HTR-8/SVneo (cell line): ENCODE measurements at regions not wholly inside any gene's neighbourhood (a gene's known extent, or its start where the extent isn't known, plus 50 kb on each side); places are given as distances from the start of the nearest gene placed in this dataset.

Experiments used
- DNase-seq: peaks from one replicate; pipeline ENCODE4 v3.0.0; 2011; ENCODE audit warnings: low spot score, mixed read lengths; ENCODE audit not compliant: insufficient read length
- FAIRE-seq: peaks from 2 replicates; lab custom pipeline; 2011; peaks lifted over from hg19 to GRCh38; lab: Jason Lieb, UNC

GRCh38 chr6:109315341-109316110 is 66.7 kb downstream of the CD164 start:
- FAIRE-seq, result no peak
- DNase-seq, result no peak

- no peak for FAIRE-seq
- DNase-seq, result no peak
These were observed 68.0 kb downstream of the CD164 start for GRCh38 chr6:109314313-109314712.

- no peak for DNase-seq
- FAIRE-seq, result no peak
These were observed 69.1 kb downstream of the CD164 start for GRCh38 chr6:109313139-109313538.

GRCh38 chr6:109311471-109311870 is 70.8 kb downstream of the CD164 start:
- DNase-seq (no peak), FAIRE-seq (no peak)

DNA sequence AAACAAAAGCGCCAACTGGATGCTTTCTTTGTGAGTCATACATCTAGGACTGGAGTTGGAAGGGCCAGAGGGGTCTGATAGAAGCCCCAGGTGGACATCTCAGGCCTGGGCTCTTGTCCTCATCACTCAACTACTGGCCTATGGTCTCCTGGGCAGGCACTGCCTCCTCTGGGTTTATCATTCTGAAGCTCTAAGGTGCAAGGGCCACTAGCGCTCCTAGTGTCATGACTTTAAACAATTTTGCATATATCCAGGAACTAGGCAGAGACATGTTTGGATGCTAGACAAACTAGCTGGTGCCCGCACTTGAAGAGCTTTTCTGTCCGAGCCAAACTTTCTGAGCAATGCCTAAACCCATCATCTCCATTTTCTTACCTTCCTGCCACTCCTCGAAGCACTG is 72.3 kb downstream of the CD164 start:
- FAIRE-seq (no peak), DNase-seq (no peak)

DNA sequence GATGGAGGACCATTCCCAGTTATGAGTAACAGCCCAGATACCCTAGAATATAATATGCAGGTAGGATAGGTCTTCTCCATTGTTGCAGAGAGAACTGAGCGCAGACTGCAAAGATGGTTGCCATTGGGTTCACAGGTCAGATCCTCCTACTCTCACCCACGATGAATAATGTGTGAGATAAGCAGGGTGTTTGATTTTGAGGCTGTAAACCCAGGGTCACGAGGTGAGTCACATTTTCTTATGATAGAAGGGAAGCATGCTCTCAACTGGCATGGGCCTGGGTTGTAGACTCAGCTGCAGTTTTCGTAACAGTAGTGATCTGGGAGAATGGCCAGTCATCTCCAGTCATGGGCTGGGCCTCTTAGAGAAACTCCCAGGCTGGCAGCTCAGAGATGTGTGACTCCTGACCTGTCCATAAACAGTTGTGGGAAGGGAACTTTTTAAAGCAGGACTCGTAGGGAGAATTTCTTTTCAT is 74.2 kb downstream of the CD164 start:
- FAIRE-seq (no peak), DNase-seq (no peak)

DNA sequence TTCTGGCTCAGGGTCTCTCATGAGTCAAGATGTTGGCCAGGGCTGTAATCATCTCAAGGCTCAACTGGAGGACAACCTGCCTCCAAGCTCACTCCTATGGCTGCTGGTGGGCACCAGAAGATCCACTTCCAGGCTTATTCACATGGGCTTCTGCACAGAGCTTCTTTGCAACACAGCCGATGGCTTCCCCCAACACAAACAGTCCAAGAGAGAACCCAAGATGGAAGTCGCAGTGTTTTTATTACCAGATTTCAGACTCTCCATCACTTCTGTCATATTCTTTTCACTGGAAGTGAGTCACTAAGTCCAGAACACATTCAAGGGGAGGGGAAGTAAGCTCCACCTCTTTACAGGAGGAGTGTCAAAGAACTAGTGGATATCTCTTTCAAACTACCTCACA is 75.5 kb downstream of the CD164 start:
- FAIRE-seq, result no peak
- no peak for DNase-seq

GRCh38 chr6:109305028-109305427 is 77.2 kb downstream of the CD164 start:
- DNase-seq (no peak), FAIRE-seq (no peak)

- FAIRE-seq, result no peak
These were observed 77.8 kb downstream of the CD164 start for GRCh38 chr6:109304284-109305015.

GRCh38 chr6:109303640-109304283 is 78.5 kb downstream of the CD164 start:
- no peak for FAIRE-seq
- DNase-seq, result no peak

More at GRCh38 chr6:109304284-109305015, 77.8 kb downstream of the CD164 start:
- DNase-seq, result no peak

GRCh38 chr6:109303164-109303563 is 79.1 kb downstream of the CD164 start:
- FAIRE-seq (no peak), DNase-seq (no peak)

- FAIRE-seq (no peak), DNase-seq (no peak)
These were observed 80.1 kb downstream of the CD164 start for GRCh38 chr6:109302176-109302575.

DNA sequence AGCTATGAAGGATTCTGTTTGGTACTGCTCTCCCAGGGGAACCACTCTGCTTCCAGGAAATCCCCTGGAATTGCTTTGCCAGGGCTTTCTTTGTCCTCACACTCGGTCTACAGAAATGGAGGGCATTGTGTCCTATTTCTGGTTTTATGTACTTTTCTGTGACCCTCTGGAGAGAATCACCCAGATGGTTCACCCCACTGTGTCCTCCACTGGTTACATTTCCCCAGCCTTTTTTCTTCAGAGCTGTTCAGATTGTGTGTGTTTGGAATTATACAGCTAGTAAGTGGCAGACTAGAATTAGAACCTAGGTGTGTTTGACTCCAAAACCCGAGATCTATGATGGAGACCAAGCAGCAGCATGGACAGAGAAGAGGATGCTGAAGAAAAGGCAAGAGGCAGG is 80.8 kb downstream of the CD164 start:
- DNase-seq, result no peak
- FAIRE-seq, result no peak

DNA sequence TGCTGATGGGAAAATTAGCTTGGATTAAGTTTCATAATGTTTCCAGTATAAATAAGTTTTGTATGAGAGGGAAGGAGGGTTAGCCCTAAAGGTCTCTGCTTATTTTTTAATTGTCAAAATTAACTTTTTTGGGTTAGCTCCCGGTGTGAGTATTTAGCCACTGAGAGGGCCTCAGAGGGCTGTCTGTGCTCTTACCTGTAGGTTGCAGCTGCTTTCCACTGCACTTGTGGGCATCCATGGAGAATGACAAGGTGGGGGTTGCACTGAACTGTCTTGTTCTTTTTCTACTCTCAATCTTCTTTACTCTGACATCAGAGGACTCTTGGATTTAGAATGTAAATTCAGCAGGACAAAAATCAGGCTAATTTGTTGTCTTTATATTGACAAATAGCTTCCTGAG is 81.4 kb downstream of the CD164 start:
- no peak for FAIRE-seq
- DNase-seq, result no peak

GRCh38 chr6:109299776-109300564 is 82.3 kb downstream of the CD164 start:
- FAIRE-seq (no peak), DNase-seq (no peak)

- DNase-seq (no peak), FAIRE-seq (no peak)
These were observed 83.0 kb downstream of the CD164 start for GRCh38 chr6:109299265-109299607.

DNA sequence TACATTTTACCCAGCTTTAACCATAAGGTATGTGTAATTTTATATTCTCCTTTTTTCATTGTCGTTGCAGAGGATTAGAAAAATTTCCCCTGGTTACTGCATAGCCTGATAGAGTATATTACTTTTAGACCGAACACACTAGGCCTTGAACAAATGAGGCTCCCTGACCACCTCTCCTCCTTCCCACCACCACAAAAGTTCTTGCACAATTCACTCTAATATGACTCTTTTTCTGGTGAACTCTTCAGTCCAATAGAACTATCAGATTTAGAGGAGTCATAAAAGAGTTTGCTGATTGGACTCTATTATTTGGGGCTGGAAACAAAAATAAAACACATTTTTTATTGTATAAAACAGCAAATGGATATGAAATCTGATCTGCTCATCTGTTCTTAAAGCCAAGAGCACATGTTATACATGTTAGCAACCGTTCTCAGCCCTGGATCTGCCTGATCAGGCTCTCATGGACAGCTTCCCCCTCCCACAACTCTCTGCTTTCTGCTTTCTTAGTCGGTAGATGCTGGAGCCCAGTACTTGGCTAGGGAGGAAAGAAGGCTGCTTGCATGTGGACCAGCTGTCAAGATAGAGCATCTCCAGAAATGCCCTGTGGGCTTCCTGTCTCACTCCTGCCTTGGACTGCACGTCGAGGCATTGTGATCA is 83.5 kb downstream of the CD164 start:
- DNase-seq (no peak), FAIRE-seq (no peak)

- FAIRE-seq, result no peak
- DNase-seq, result no peak
These were observed 84.7 kb downstream of the CD164 start for GRCh38 chr6:109297406-109298110.

- FAIRE-seq (no peak), DNase-seq (no peak)
These were observed 85.3 kb downstream of the CD164 start for GRCh38 chr6:109296971-109297372.
